ENCODE measurements at regions not wholly inside any gene's neighbourhood (a gene's known extent, or its start where the extent isn't known, plus 50 kb on each side); places are given as distances from the start of the nearest gene placed in this dataset.

GRCh38 chr13:79628463-79628862 is 147.5 kb downstream of the NDFIP2 start:
- TF ChIP-seq CTCF (IDR thresholded peaks at IDR 0.05) = no peak
- TF ChIP-seq EP300 (IDR thresholded peaks at IDR 0.05) = no peak
- TF ChIP-seq POLR2AphosphoS5 (IDR thresholded peaks at IDR 0.05) = no peak
- TF ChIP-seq POLR2A (IDR thresholded peaks at IDR 0.05) = no peak
